Fibroblast of mammary gland (primary cell): ENCODE measurements at regions not wholly inside any gene's neighbourhood (a gene's known extent, or its start where the extent isn't known, plus 50 kb on each side); places are given as distances from the start of the nearest gene placed in this dataset.

Experiments used
- DNase-seq: peaks from one replicate; pipeline ENCODE4 v3.0.0-alpha.2; 2010; ENCODE audit warnings: low read depth
- H3K4me3 ChIP-seq: 2 replicates; pipeline ENCODE4 v1.5.1; 2011; ENCODE audit warnings: low read depth, mild to moderate bottlenecking, low read length, moderate library complexity; ENCODE audit not compliant: control insufficient read depth
- CTCF ChIP-seq: conservative IDR thresholded peaks from 2 replicates; pipeline ENCODE4 v1.5.1; 2011; ENCODE audit warnings: low read depth, low read length, inconsistent platforms; ENCODE audit not compliant: control insufficient read depth, insufficient read depth

- no peak overlapping the region for H3K4me3 ChIP-seq
- DNase-seq = no peak
- no peak for TF ChIP-seq CTCF
Measured at GRCh38 chr4:41423117-41423516, 114.8 kb upstream of the LIMCH1 start.

- TF ChIP-seq CTCF = no peak
- DNase-seq = no peak
Measured at GRCh38 chr4:41424522-41424921, 113.4 kb upstream of the LIMCH1 start.

GRCh38 chr4:41425650-41426049, 112.3 kb upstream of the LIMCH1 start:
- H3K4me3 ChIP-seq = no peak overlapping the region
- TF ChIP-seq CTCF = no peak
- DNase-seq = no peak

More at GRCh38 chr4:41424522-41424921, 113.4 kb upstream of the LIMCH1 start:
- no peak overlapping the region for H3K4me3 ChIP-seq

- no peak overlapping the region for H3K4me3 ChIP-seq
- DNase-seq = no peak
- TF ChIP-seq CTCF = no peak
Measured at GRCh38 chr4:41426539-41426938, 111.4 kb upstream of the LIMCH1 start.

GRCh38 chr4:41427306-41427882, 110.6 kb upstream of the LIMCH1 start:
- no peak for DNase-seq
- no peak overlapping the region for H3K4me3 ChIP-seq

GRCh38 chr4:41427931-41428600, 109.9 kb upstream of the LIMCH1 start:
- no peak overlapping the region for H3K4me3 ChIP-seq
- no peak for DNase-seq
- TF ChIP-seq CTCF = no peak

More at GRCh38 chr4:41427306-41427882, 110.6 kb upstream of the LIMCH1 start:
- no peak for TF ChIP-seq CTCF

GRCh38 chr4:41428601-41429279, 109.2 kb upstream of the LIMCH1 start:
- no peak overlapping the region for H3K4me3 ChIP-seq
- TF ChIP-seq CTCF = no peak
- DNase-seq = no peak
